HL-60 (cell line): ENCODE measurements at regions not wholly inside any gene's neighbourhood (a gene's known extent, or its start where the extent isn't known, plus 50 kb on each side); places are given as distances from the start of the nearest gene placed in this dataset.

Experiments used
- DNase-seq, 2 experiments: peaks; one replicate each; pipeline ENCODE4 v3.0.0-alpha.2; 2010 to 2020; ENCODE audit warnings: low read depth in 1 of 2, low spot score in 1 of 2
- H3K27ac ChIP-seq: fragments of 250-450 bp; sonication (Bioruptor Pico); replicated peaks from 2 replicates; pipeline ENCODE4 v1.5.1; 2020; ENCODE audit warnings: mild to moderate bottlenecking, moderate library complexity
- H3K27me3 ChIP-seq: fragments of 250-450 bp; sonication (Bioruptor Pico); 2 replicates; pipeline ENCODE4 v1.5.1; 2021; ENCODE audit warnings: mild to moderate bottlenecking, moderate library complexity; ENCODE audit not compliant: insufficient read depth, poor library complexity, severe bottlenecking
- H3K4me3 ChIP-seq: replicated peaks from 2 replicates; pipeline ENCODE4 v1.5.1; 2011; ENCODE audit warnings: mild to moderate bottlenecking, control low read depth, low read length; ENCODE audit not compliant: insufficient read depth
- GABPA ChIP-seq: IDR thresholded peaks from 2 replicates; pipeline ENCODE4 v1.6.1; 2012; ENCODE audit warnings: low read depth
- POLR2AphosphoS5 ChIP-seq: IDR thresholded peaks from 2 replicates; pipeline ENCODE4 v1.6.1; 2012; ENCODE audit warnings: low read depth
- REST ChIP-seq: IDR thresholded peaks from 2 replicates; pipeline ENCODE4 v1.6.1; 2012; ENCODE audit warnings: low read depth; ENCODE audit not compliant: insufficient replicate concordance
- SPI1 ChIP-seq: IDR thresholded peaks from 2 replicates; pipeline ENCODE4 v1.6.1; 2012; ENCODE audit warnings: low read depth, mild to moderate bottlenecking, borderline replicate concordance
- TF ChIP-seq, protein P1 (sequence below): IDR thresholded peaks from one replicate; pipeline ENCODE4 v1.5.1; 2011; ENCODE audit warnings: low read length, control low read depth, inconsistent platforms; ENCODE audit not compliant: insufficient read depth

DNA sequence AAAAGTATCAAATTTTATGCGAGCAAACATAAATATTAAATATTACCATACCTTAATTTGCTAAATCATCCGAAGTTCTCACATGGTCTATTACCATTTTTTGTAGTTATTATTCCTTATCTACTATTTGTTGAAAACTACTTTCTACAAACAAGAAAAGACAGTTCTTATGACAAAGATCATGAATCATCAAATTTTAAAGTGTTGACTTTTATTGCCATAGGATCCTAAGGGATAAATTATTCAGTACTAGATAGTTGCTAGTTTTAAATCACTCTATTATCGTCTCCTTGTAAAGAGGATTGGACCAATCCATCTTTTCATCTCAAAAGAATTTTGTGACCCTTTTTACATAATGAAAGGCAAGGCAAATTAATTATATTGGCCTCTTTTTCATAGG lies 523.6 kb upstream of the TMEFF2 start:
- Histone ChIP-seq H3K27me3 (no peaks in the 10 kb centered on the region), H3K27ac (no peak overlapping the region), H3K4me3 (no peak overlapping the region)
- TF ChIP-seq, protein P1, sequence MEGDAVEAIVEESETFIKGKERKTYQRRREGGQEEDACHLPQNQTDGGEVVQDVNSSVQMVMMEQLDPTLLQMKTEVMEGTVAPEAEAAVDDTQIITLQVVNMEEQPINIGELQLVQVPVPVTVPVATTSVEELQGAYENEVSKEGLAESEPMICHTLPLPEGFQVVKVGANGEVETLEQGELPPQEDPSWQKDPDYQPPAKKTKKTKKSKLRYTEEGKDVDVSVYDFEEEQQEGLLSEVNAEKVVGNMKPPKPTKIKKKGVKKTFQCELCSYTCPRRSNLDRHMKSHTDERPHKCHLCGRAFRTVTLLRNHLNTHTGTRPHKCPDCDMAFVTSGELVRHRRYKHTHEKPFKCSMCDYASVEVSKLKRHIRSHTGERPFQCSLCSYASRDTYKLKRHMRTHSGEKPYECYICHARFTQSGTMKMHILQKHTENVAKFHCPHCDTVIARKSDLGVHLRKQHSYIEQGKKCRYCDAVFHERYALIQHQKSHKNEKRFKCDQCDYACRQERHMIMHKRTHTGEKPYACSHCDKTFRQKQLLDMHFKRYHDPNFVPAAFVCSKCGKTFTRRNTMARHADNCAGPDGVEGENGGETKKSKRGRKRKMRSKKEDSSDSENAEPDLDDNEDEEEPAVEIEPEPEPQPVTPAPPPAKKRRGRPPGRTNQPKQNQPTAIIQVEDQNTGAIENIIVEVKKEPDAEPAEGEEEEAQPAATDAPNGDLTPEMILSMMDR, result no peak
- TF ChIP-seq POLR2AphosphoS5 (no peak), GABPA (no peak), SPI1 (no peak), REST (no peak)
- no peak for DNase-seq

- TF ChIP-seq, protein P1, result no peak
- no peak for TF ChIP-seq SPI1
- no peak for TF ChIP-seq GABPA
- TF ChIP-seq POLR2AphosphoS5, result no peak
- TF ChIP-seq REST, result no peak
- H3K27me3 ChIP-seq, result no peaks in the 10 kb centered on the region
- no peak overlapping the region for H3K27ac ChIP-seq
- H3K4me3 ChIP-seq, result no peak overlapping the region
- DNase-seq, result no peak
Measured at GRCh38 chr2:192700934-192701333, 506.2 kb upstream of the TMEFF2 start.

DNA sequence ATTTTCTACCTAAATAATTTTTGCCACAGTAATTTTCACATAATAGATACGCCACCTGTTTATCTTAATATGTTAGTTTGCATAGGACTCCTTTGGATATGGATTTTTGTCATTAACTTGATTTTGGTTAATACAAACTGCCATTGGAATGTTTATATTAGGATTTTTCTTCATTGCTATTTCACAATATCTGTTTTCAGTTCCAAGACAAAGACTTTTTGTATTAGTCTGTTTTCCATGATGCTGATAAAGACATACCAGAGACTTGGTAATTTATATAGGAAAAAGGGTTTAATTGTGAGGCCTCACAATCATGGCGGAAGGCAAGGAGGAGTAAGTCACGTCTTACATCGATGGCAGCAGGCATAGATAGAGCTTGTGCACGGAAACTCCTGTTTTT lies 503.1 kb upstream of the TMEFF2 start:
- DNase-seq, result no peak
- Histone ChIP-seq H3K27ac (no peak overlapping the region), H3K4me3 (no peak overlapping the region), H3K27me3 (no peaks in the 10 kb centered on the region)
- TF ChIP-seq REST (no peak), POLR2AphosphoS5 (no peak), SPI1 (no peak), GABPA (no peak)
- TF ChIP-seq, protein P1, result no peak
